ENCODE measurements at regions not wholly inside any gene's neighbourhood (a gene's known extent, or its start where the extent isn't known, plus 50 kb on each side); places are given as distances from the start of the nearest gene placed in this dataset.

- H3K27ac ChIP-seq (ENCODE audit: low read depth in 2 of 2, low read length in 1 of 2): no peak overlapping the region
- no peak overlapping the region for H3K4me2 ChIP-seq
- TF ChIP-seq JUND (IDR thresholded peaks at IDR 0.05): no peak
- TF ChIP-seq, protein P1, sequence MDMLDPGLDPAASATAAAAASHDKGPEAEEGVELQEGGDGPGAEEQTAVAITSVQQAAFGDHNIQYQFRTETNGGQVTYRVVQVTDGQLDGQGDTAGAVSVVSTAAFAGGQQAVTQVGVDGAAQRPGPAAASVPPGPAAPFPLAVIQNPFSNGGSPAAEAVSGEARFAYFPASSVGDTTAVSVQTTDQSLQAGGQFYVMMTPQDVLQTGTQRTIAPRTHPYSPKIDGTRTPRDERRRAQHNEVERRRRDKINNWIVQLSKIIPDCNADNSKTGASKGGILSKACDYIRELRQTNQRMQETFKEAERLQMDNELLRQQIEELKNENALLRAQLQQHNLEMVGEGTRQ (IDR thresholded peaks at IDR 0.05; ENCODE audit: borderline replicate concordance, low read depth, low read length): no peak
- TF ChIP-seq SIN3A (IDR thresholded peaks at IDR 0.05; ENCODE audit: borderline replicate concordance, low read depth, low read length): no peak
- no peak for TF ChIP-seq POLR2AphosphoS5 (IDR thresholded peaks at IDR 0.05; ENCODE audit: low read depth, low read length)
- TF ChIP-seq, protein P2, sequence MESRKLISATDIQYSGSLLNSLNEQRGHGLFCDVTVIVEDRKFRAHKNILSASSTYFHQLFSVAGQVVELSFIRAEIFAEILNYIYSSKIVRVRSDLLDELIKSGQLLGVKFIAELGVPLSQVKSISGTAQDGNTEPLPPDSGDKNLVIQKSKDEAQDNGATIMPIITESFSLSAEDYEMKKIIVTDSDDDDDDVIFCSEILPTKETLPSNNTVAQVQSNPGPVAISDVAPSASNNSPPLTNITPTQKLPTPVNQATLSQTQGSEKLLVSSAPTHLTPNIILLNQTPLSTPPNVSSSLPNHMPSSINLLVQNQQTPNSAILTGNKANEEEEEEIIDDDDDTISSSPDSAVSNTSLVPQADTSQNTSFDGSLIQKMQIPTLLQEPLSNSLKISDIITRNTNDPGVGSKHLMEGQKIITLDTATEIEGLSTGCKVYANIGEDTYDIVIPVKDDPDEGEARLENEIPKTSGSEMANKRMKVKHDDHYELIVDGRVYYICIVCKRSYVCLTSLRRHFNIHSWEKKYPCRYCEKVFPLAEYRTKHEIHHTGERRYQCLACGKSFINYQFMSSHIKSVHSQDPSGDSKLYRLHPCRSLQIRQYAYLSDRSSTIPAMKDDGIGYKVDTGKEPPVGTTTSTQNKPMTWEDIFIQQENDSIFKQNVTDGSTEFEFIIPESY (IDR thresholded peaks at IDR 0.05; ENCODE audit: borderline replicate concordance, low read depth): no peak
- no peak for TF ChIP-seq FOXJ3 (CRISPR knock-in tag; IDR thresholded peaks at IDR 0.05)
- no peak overlapping the region for H3K9ac ChIP-seq
- H4K20me1 ChIP-seq (ENCODE audit: insufficient read depth): no peaks in the 10 kb centered on the region
- 46% methylated on average over 17 of the region's 19 CpGs for WGBS (ENCODE audit: low lambda C conversion rate)
- no peaks in the 10 kb centered on the region for H3F3A ChIP-seq (replicated peaks; ENCODE audit: insufficient read depth)
- H3K4me3 ChIP-seq (ENCODE audit: low read depth in 2 of 2, low read length in 1 of 2): no peak overlapping the region
- no peaks in the 10 kb centered on the region for H3K79me2 ChIP-seq (ENCODE audit: insufficient read depth)
- ChIA-PET CTCF (no interaction called here), POLR2A (no interaction called here)
- no peaks in the 10 kb centered on the region for H3K36me3 ChIP-seq (replicated peaks in 1 of 2; ENCODE audit: control insufficient read depth in 1 of 2, insufficient read depth in 2 of 2, low read length in 1 of 2)
- no peak overlapping the region for H2AFZ ChIP-seq (ENCODE audit: low read depth)
- no peaks in the 10 kb centered on the region for H3K9me2 ChIP-seq
- no peaks in the 10 kb centered on the region; a peak in 1 of 4 replicates for H3K4me1 ChIP-seq (ENCODE audit: control insufficient read depth in 1 of 2, insufficient read depth in 2 of 2, low read depth in 1 of 2, low read length in 1 of 2)
- no peaks in the 10 kb centered on the region for H3K9me3 ChIP-seq
- no peaks in the 10 kb centered on the region for H3K27me3 ChIP-seq (ENCODE audit: insufficient read depth)
- no peak for DNase-seq
These were observed 250.2 kb upstream of the MEX3C start for GRCh38 chr18:51447351-51448342.

DNA sequence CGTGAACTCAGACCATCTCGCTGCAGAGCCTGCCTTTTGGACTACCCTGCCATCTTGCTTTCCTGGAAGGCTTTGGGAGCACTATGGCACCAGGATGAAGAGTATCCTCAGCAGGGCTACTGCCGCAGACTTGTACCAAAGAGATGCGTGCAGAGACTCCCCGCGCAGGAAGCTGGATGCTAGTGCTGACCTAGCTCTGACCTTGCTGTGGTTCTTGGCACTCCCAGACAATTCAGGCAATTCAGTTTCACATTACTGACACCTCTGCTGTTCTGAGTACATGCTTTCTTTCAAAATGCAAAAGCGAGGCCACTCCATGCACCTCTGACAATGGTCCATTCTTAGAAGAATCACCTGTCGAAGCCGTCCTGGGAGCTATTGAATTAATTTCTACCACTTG, 251.5 kb upstream of the MEX3C start:
- ChIA-PET POLR2A (no interaction called here), CTCF (no interaction called here)
- WGBS (ENCODE audit: low lambda C conversion rate): 53% methylated on average over 4 of the region's 9 CpGs

More for the DNA sequence above, 251.5 kb upstream of the MEX3C start:
- no peaks in the 10 kb centered on the region; a peak in 1 of 4 replicates for H3K4me1 ChIP-seq (ENCODE audit: control insufficient read depth in 1 of 2, insufficient read depth in 2 of 2, low read depth in 1 of 2, low read length in 1 of 2)
- no peaks in the 10 kb centered on the region for H4K20me1 ChIP-seq (ENCODE audit: insufficient read depth)
- no peak overlapping the region for H3K27ac ChIP-seq (ENCODE audit: low read depth in 2 of 2, low read length in 1 of 2)
- TF ChIP-seq TAF1 (IDR thresholded peaks at IDR 0.05; ENCODE audit: borderline replicate concordance, low read depth, low read length): no peak
- TF ChIP-seq EP300 (IDR thresholded peaks at IDR 0.05; ENCODE audit: borderline replicate concordance in 1 of 2, low read depth in 1 of 2, low read length in 1 of 2): no peak
- no peak for TF ChIP-seq TCF12 (IDR thresholded peaks at IDR 0.05)
- TF ChIP-seq REST (IDR thresholded peaks at IDR 0.05; ENCODE audit: low read depth, low read length): no peak
- DNase-seq: no peak
- H3K27me3 ChIP-seq (ENCODE audit: insufficient read depth): no peaks in the 10 kb centered on the region
- no peaks in the 10 kb centered on the region for H3K9me2 ChIP-seq
- no peaks in the 10 kb centered on the region for H3K36me3 ChIP-seq (replicated peaks in 1 of 2; ENCODE audit: control insufficient read depth in 1 of 2, insufficient read depth in 2 of 2, low read length in 1 of 2)
- H3K9me3 ChIP-seq: no peaks in the 10 kb centered on the region
- no peak overlapping the region for H3K4me3 ChIP-seq (ENCODE audit: low read depth in 2 of 2, low read length in 1 of 2)
- no peak overlapping the region for H2AFZ ChIP-seq (ENCODE audit: low read depth)
- H3K4me2 ChIP-seq: no peak overlapping the region
- H3K79me2 ChIP-seq (ENCODE audit: insufficient read depth): no peaks in the 10 kb centered on the region
- no peaks in the 10 kb centered on the region for H3F3A ChIP-seq (replicated peaks; ENCODE audit: insufficient read depth)
- no peak overlapping the region for H3K9ac ChIP-seq

Data from SK-N-SH (cell line).